Stimulated activated CD4-positive, alpha-beta T cell treated with anti-CD3 and anti-CD28 coated beads, Interleukin-2, amount 100 ng/mL, for 24 hours (primary cell): ENCODE measurements at regions not wholly inside any gene's neighbourhood (a gene's known extent, or its start where the extent isn't known, plus 50 kb on each side); places are given as distances from the start of the nearest gene placed in this dataset.

Experiments used
- DNase-seq, 2 donors: peaks; one replicate each; pipeline ENCODE4 v3.0.0-alpha.2; 2020

GRCh38 chr5:53422539-53422938 lies 57.9 kb upstream of the FST start:
- no peak for DNase-seq

DNA sequence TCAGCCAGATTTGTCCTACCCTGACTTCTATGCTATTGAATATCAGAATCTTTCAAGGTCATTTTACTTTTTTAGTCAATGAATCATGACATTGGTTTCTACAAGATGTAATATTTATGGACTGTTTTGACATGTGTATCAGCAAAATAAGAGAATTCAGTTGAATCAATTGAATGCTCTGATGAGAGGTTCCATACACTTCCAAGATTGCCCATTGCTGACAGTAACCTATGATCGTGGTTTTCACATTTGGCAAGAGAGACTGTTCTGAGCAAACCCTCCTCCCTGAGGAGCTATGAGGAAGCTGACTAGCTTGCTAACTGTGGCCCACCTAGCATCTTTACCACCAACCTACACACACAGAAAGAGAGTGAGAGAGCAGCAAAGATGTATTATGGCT lies 56.7 kb upstream of the FST start:
- no peak for DNase-seq

DNA sequence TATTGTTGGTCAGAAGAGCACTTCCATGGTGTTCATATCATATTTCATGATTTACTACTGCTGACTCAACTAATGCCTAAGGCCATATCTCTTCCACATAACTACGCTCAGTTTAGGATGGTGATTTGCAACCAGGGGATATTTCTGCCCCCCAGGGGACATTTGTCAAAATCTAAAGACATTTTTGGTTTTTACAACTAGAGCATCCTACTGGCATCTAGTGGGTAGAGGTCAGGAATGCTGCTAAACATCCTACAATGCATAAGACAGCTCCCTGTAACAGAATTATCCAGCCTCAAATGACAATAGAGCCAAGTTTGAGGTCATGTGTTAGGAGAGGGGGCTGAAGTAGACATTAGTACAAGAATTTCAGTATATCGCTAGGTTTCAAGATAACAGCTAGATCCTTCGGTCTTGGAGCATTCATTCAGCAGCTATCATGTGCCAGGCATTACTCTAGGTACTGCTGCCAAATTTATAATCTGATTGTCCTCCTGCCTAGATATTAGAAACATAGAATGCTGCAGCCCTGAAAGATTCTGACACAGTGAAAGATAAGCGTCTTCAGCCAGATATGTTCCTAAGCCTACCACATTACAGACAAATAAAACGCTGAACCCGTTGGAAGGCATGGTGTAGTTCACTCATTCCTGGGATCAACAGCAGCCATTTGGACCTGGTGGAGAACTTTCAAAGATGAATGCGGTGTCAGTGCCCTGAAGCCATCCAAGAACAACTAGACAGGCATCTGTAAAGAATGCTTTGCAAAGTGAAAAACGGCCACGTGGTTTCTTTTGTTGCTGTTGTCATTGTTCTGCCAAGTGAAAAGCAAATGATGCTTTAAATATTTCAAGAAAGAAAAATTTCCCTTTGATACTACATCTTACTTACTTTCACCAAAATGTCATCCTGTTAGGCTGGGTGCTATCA lies 55.5 kb upstream of the FST start:
- no peak for DNase-seq

- DNase-seq = peak; percentile 15 to 17
These were observed 54.5 kb upstream of the FST start for GRCh38 chr5:53425687-53426511.

DNA sequence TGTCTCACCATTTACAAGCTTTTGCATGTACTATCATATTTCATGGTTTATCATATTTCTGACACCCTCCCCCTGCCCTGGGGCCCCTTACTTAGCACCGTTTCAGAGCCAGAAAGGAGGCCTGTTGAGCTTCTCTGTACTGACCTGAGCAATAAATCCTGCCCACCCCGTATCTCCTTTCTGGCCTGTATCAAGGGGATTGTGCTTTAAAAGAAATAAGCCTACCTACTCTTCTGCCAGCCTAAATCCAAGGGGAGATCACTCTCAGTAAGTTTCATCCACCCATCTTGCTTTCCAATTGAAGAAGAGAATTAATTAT lies 54.0 kb upstream of the FST start:
- no peak for DNase-seq

DNA sequence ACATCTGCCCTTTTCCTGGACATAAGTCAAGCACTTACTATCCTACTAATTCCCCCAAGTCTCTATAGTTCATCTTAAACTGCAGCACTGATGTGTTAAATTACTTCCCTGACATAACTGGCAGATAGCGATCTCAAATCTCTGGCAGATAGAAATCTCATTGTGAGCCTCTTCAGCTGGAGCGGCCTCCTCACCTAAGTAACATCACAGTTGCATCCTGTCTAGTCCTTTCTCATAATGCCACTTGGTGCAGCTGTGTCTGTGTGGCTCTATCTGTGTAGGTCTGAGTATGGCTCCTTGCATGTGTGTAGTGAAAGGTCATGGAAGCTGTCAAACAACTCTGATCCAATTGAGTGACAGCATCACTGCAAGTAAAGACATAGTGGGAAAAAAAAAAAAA lies 53.6 kb upstream of the FST start:
- no peak for DNase-seq

DNA sequence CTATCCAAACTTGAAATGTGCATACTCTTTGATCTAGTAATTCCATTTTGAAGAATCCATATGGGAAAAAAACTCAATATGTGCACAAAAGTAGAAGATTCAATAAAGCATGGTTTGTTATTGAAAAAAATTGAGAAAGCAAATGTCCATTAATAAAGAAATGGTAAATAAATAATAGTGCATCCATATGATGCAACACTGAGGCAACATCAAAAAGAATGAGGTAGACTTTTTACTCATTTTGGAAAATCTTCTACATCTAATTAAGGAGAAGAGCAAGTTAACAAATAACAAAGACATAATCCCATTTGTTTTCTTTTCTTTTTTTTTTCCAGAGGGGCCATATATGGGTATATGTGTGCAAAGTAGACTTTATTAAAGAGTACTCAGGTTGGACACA lies 52.5 kb upstream of the FST start:
- no peak for DNase-seq

GRCh38 chr5:53429706-53430105 lies 50.7 kb upstream of the FST start:
- no peak for DNase-seq

DNA sequence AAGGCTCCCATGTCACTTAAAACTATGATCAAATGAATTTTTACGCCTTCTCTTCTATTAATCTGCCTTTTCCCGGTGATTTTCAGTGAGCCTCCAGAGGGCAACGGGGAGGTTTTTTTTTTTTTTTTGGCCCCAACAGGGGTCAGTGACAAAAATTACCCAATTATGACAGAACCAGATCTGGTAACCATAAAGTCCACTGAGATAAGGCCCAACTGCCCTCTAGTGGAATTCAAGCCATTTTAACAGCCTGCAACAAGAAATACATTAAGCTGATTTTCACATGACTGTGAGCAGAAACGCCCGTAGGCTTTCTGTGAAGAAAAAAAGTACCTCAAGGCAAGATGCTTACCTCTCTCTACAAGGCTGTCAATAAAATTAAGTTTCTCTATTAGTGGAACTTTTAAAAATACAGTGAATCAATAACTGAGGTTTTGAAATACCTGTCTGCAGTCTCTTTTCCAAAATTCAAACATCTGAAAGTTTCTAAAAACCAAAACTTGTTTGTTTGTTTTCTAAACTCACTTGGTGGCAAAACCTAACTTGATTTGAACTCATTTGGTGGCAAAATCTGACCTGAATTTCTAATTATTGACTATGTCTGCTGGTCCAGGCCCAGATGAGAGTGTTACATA lies 49.7 kb upstream of the FST start:
- no peak for DNase-seq
